ENCODE measurements at regions not wholly inside any gene's neighbourhood (a gene's known extent, or its start where the extent isn't known, plus 50 kb on each side); places are given as distances from the start of the nearest gene placed in this dataset.
A peak's percentile ranks its signal among the peaks of the same experiment; 100 is the strongest.

DNA sequence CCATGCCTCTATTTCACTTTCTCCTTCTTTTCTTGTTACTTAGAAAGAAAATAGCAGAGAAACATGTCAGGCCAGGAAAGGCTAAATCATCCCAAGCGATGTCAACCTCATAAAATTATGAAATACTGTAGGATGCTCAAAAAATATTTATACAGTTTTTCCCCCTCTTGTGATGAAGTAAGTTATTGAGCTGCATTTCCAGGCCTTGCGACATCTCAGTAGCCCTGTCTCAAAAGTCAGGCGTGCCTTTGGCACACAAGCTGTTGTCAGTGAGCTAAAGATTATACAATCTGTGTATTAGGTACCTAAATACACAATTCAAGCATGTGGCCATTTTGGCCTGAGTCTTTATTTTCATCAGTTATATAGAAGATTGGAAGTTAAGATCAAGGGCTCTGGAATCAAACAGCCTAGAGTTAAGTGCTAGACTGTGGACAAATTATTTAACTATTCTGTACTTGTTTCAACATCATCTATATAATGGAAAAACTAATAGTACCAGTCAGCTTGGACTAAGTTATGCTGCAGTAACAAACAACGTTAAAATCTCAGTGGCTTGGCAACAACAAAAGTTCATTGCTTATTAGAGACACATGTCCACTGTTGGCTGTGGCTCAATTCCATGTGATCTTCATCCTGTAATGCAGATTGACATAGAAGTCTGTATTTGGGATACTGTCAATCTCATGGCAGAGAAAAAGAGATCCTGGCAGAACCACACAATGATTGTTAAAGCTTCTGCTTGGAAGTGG lies 406.4 kb upstream of the PROK2 start:
- H3K36me3 ChIP-seq (ENCODE audit: control insufficient read depth in 2 of 2, insufficient read depth in 2 of 2, low read length in 1 of 2): no peaks in the 10 kb centered on the region
- no peak overlapping the region for H3K4me3 ChIP-seq (ENCODE audit: low read length in 2 of 2)
- WGBS: 97% methylated on average over 4 of the region's 4 CpGs
- H3K9me3 ChIP-seq (ENCODE audit: control insufficient read depth in 2 of 2, insufficient read depth in 1 of 2, low read length in 1 of 2): peaks cover 0 to 4% of the 10 kb centered on the region in 2 donors
- peaks cover 0 to 22% of the 10 kb centered on the region in 2 donors for H3K4me1 ChIP-seq (ENCODE audit: control insufficient read depth in 2 of 2, insufficient read depth in 2 of 2, low read length in 2 of 2)
- DNase-seq (ENCODE audit: low read depth in 6 of 9, low spot score in 9 of 9): no peak
- no peaks in the 10 kb centered on the region for H3K27me3 ChIP-seq (ENCODE audit: control insufficient read depth in 2 of 2, insufficient read depth in 1 of 2, low read length in 1 of 2)
- no peak overlapping the region for H3K27ac ChIP-seq (ENCODE audit: low read depth in 1 of 2, low read length in 1 of 2)

- Histone ChIP-seq H3K27ac (ENCODE audit: low read depth in 1 of 2, low read length in 1 of 2) (no peak overlapping the region), H3K36me3 (ENCODE audit: control insufficient read depth in 2 of 2, insufficient read depth in 2 of 2, low read length in 1 of 2) (no peaks in the 10 kb centered on the region), H3K4me1 (ENCODE audit: control insufficient read depth in 2 of 2, insufficient read depth in 2 of 2, low read length in 2 of 2) (peaks cover 3 to 26% of the 10 kb centered on the region in 2 donors), H3K27me3 (ENCODE audit: control insufficient read depth in 2 of 2, insufficient read depth in 1 of 2, low read length in 1 of 2) (no peaks in the 10 kb centered on the region), H3K4me3 (ENCODE audit: low read length in 2 of 2) (no peak overlapping the region), H3K9me3 (ENCODE audit: control insufficient read depth in 2 of 2, insufficient read depth in 1 of 2, low read length in 1 of 2) (peaks cover 0 to 4% of the 10 kb centered on the region in 2 donors)
- 95% methylated on average over 5 of the region's 5 CpGs for WGBS
- DNase-seq (ENCODE audit: low read depth in 6 of 9, low spot score in 9 of 9): no peak
Measured at GRCh38 chr3:72190050-72190449, 405.1 kb upstream of the PROK2 start.

GRCh38 chr3:72189339-72189738 lies 404.4 kb upstream of the PROK2 start:
- no peak for DNase-seq (ENCODE audit: low read depth in 6 of 9, low spot score in 9 of 9)
- peaks cover 3 to 26% of the 10 kb centered on the region in 2 donors for H3K4me1 ChIP-seq (ENCODE audit: control insufficient read depth in 2 of 2, insufficient read depth in 2 of 2, low read length in 2 of 2)
- no peaks in the 10 kb centered on the region for H3K27me3 ChIP-seq (ENCODE audit: control insufficient read depth in 2 of 2, insufficient read depth in 1 of 2, low read length in 1 of 2)
- no peaks in the 10 kb centered on the region for H3K36me3 ChIP-seq (ENCODE audit: control insufficient read depth in 2 of 2, insufficient read depth in 2 of 2, low read length in 1 of 2)
- H3K4me3 ChIP-seq (ENCODE audit: low read length in 2 of 2): no peak overlapping the region
- WGBS: 92% methylated on average over 3 of the region's 3 CpGs
- peaks cover 0 to 4% of the 10 kb centered on the region in 2 donors for H3K9me3 ChIP-seq (ENCODE audit: control insufficient read depth in 2 of 2, insufficient read depth in 1 of 2, low read length in 1 of 2)
- H3K27ac ChIP-seq (ENCODE audit: low read depth in 1 of 2, low read length in 1 of 2): no peak overlapping the region

- DNase-seq (ENCODE audit: low read depth in 6 of 9, low spot score in 9 of 9): peak in 2 of 9 donors; percentile 40 to 59
- H3K9me3 ChIP-seq (ENCODE audit: control insufficient read depth in 2 of 2, insufficient read depth in 1 of 2, low read length in 1 of 2): peaks cover 0 to 4% of the 10 kb centered on the region in 2 donors
- peak overlapping the region in 1 of 2 donors; percentile 41 for H3K27ac ChIP-seq (ENCODE audit: low read depth in 1 of 2, low read length in 1 of 2)
- no peaks in the 10 kb centered on the region for H3K27me3 ChIP-seq (ENCODE audit: control insufficient read depth in 2 of 2, insufficient read depth in 1 of 2, low read length in 1 of 2)
- H3K4me1 ChIP-seq (ENCODE audit: control insufficient read depth in 2 of 2, insufficient read depth in 2 of 2, low read length in 2 of 2): peaks cover 3 to 26% of the 10 kb centered on the region in 2 donors
- H3K36me3 ChIP-seq (ENCODE audit: control insufficient read depth in 2 of 2, insufficient read depth in 2 of 2, low read length in 1 of 2): no peaks in the 10 kb centered on the region
- 98% methylated on average over 2 of the region's 2 CpGs for WGBS
- no peak overlapping the region for H3K4me3 ChIP-seq (ENCODE audit: low read length in 2 of 2)
Measured at GRCh38 chr3:72188536-72188935, 403.6 kb upstream of the PROK2 start.

DNA sequence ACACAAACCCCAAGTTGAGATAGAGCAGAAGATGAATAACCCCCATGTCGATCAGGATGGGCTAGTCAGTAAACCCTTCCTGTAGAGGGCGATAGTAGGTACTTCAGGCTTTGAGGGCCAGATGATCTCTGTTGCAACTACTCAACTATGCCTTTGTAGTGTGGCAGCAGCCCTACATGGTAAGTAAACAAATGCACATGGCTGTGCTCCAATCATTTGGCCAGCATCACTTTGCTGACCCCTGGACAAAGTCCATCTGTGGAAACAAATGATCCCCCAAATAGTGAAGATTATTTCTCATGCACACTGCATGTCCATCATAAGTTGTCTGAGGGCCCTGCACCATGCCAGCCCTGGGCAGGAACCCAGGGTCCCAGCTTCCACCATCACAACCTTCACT lies 402.2 kb upstream of the PROK2 start:
- no peak overlapping the region for H3K4me3 ChIP-seq (ENCODE audit: low read length in 2 of 2)
- H3K27me3 ChIP-seq (ENCODE audit: control insufficient read depth in 2 of 2, insufficient read depth in 1 of 2, low read length in 1 of 2): no peaks in the 10 kb centered on the region
- peak in 2 of 9 donors; percentile 32 to 51 for DNase-seq (ENCODE audit: low read depth in 6 of 9, low spot score in 9 of 9)
- H3K9me3 ChIP-seq (ENCODE audit: control insufficient read depth in 2 of 2, insufficient read depth in 1 of 2, low read length in 1 of 2): peaks cover 0 to 3% of the 10 kb centered on the region in 2 donors
- 91% methylated on average over 2 of the region's 2 CpGs for WGBS
- no peak overlapping the region for H3K27ac ChIP-seq (ENCODE audit: low read depth in 1 of 2, low read length in 1 of 2)
- H3K36me3 ChIP-seq (ENCODE audit: control insufficient read depth in 2 of 2, insufficient read depth in 2 of 2, low read length in 1 of 2): no peaks in the 10 kb centered on the region
- H3K4me1 ChIP-seq (ENCODE audit: control insufficient read depth in 2 of 2, insufficient read depth in 2 of 2, low read length in 2 of 2): peaks cover 3 to 32% of the 10 kb centered on the region in 2 donors

DNA sequence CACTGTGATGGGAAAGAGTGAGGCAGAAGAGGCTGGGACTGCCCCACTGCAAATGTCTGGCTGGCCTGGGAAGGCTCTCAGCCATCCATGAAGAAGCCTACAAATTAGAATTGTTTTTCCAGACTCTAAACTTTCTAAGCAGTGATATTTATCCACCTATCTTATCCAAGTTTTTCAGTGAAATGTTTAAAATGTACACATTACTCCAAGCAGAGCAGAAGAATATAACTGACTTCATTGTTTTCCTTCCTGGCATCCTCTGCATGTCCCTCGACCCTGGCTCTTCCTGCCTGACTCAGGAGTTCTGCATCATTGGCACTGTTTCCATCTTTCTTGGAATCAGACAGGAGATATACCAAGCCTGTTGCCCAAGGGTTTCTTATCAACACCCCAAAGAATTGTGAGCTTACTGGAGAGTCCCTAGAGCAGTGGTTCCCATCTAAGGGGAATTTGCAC lies 401.5 kb upstream of the PROK2 start:
- whole genome bisulfite sequencing: 67% methylated on average over 1 of the region's 1 CpG
- DNase-seq (ENCODE audit: low read depth in 6 of 9, low spot score in 9 of 9): no peak

DNA sequence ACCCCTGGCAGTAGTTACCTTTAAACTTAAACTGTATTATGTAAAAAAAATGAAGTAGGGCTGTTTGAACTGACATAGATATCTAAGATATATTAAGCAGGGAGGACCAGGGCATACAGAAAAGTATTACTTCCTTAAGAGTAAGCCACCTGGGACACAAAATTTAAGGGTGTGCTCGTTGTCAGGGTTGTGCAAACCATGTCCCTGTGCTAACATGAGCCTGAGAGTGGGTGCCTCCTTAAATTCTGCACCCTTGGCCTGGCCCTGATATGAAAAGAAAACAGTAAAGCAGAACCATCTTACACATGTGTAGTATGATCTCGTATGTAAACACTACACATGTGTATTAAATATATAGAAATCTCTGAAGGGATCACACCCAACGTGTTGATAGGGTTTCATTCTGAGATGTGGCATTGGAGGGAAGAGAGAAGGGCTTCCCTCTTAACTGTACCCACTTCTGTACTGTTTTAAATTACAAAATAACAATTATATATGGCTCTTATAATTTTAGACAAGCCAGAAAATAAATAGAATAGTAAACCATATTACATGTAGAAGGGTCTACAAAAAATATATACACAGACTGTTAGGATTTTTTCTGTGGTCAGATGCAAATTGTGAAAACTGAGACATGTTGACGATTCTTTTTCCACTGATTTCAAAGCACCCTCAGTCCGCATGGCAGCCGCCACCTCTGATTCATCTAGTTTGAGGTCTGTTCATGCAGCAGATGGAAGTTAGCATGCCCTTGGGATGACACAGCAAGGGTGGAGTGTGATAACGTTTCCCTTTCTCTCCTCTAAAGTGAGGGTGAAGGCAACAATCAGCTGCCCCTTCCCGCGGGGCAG lies 400.8 kb upstream of the PROK2 start:
- H3K9me3 ChIP-seq (ENCODE audit: control insufficient read depth in 2 of 2, insufficient read depth in 1 of 2, low read length in 1 of 2): peaks cover 0 to 3% of the 10 kb centered on the region in 2 donors
- no peak overlapping the region for H3K27ac ChIP-seq (ENCODE audit: low read depth in 1 of 2, low read length in 1 of 2)
- H3K27me3 ChIP-seq (ENCODE audit: control insufficient read depth in 2 of 2, insufficient read depth in 1 of 2, low read length in 1 of 2): no peaks in the 10 kb centered on the region
- 37% methylated on average over 9 of the region's 9 CpGs for WGBS
- peaks cover 3 to 32% of the 10 kb centered on the region in 2 donors for H3K4me1 ChIP-seq (ENCODE audit: control insufficient read depth in 2 of 2, insufficient read depth in 2 of 2, low read length in 2 of 2)
- H3K4me3 ChIP-seq (ENCODE audit: low read length in 2 of 2): no peak overlapping the region
- H3K36me3 ChIP-seq (ENCODE audit: control insufficient read depth in 2 of 2, insufficient read depth in 2 of 2, low read length in 1 of 2): no peaks in the 10 kb centered on the region
- no peak for DNase-seq (ENCODE audit: low read depth in 6 of 9, low spot score in 9 of 9)

More for the DNA sequence above, 401.5 kb upstream of the PROK2 start:
- peaks cover 3 to 32% of the 10 kb centered on the region in 2 donors for H3K4me1 ChIP-seq (ENCODE audit: control insufficient read depth in 2 of 2, insufficient read depth in 2 of 2, low read length in 2 of 2)
- no peaks in the 10 kb centered on the region for H3K27me3 ChIP-seq (ENCODE audit: control insufficient read depth in 2 of 2, insufficient read depth in 1 of 2, low read length in 1 of 2)
- no peaks in the 10 kb centered on the region for H3K36me3 ChIP-seq (ENCODE audit: control insufficient read depth in 2 of 2, insufficient read depth in 2 of 2, low read length in 1 of 2)
- H3K27ac ChIP-seq (ENCODE audit: low read depth in 1 of 2, low read length in 1 of 2): no peak overlapping the region
- no peak overlapping the region for H3K4me3 ChIP-seq (ENCODE audit: low read length in 2 of 2)
- H3K9me3 ChIP-seq (ENCODE audit: control insufficient read depth in 2 of 2, insufficient read depth in 1 of 2, low read length in 1 of 2): peaks cover 0 to 3% of the 10 kb centered on the region in 2 donors

DNA sequence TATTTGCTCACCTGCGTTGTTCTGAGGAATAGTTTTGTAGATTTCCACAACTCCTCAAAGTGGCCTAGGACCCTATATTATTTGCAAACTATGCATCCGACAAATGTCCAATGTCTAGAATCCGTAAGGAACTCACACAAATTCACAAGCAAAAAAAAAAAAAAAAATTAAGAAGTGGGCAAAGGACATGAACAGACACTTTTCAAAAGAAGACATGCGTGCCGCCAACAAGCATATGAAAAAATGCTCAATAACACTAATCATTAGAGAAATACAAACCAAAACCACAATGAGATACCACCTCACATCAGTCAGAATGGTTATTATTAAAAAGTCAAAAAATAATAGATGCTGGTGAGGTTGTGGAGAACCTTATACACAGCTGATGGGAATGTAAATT lies 398.5 kb upstream of the PROK2 start:
- Histone ChIP-seq H3K27ac (ENCODE audit: low read depth in 1 of 2, low read length in 1 of 2) (no peak overlapping the region), H3K36me3 (ENCODE audit: control insufficient read depth in 2 of 2, insufficient read depth in 2 of 2, low read length in 1 of 2) (no peaks in the 10 kb centered on the region), H3K9me3 (ENCODE audit: control insufficient read depth in 2 of 2, insufficient read depth in 1 of 2, low read length in 1 of 2) (peaks cover 0 to 3% of the 10 kb centered on the region in 2 donors), H3K27me3 (ENCODE audit: control insufficient read depth in 2 of 2, insufficient read depth in 1 of 2, low read length in 1 of 2) (no peaks in the 10 kb centered on the region), H3K4me1 (ENCODE audit: control insufficient read depth in 2 of 2, insufficient read depth in 2 of 2, low read length in 2 of 2) (peaks cover 9 to 34% of the 10 kb centered on the region in 2 donors), H3K4me3 (ENCODE audit: low read length in 2 of 2) (no peak overlapping the region)
- no peak for DNase-seq (ENCODE audit: low read depth in 6 of 9, low spot score in 9 of 9)
- WGBS: 87% methylated on average over 5 of the region's 5 CpGs

GRCh38 chr3:72182206-72182605 lies 397.3 kb upstream of the PROK2 start:
- no peaks in the 10 kb centered on the region for H3K27me3 ChIP-seq (ENCODE audit: control insufficient read depth in 2 of 2, insufficient read depth in 1 of 2, low read length in 1 of 2)
- no peaks in the 10 kb centered on the region for H3K36me3 ChIP-seq (ENCODE audit: control insufficient read depth in 2 of 2, insufficient read depth in 2 of 2, low read length in 1 of 2)
- peaks cover 21 to 38% of the 10 kb centered on the region in 2 donors for H3K4me1 ChIP-seq (ENCODE audit: control insufficient read depth in 2 of 2, insufficient read depth in 2 of 2, low read length in 2 of 2)
- H3K4me3 ChIP-seq (ENCODE audit: low read length in 2 of 2): no peak overlapping the region
- no peak for DNase-seq (ENCODE audit: low read depth in 6 of 9, low spot score in 9 of 9)
- H3K9me3 ChIP-seq (ENCODE audit: control insufficient read depth in 2 of 2, insufficient read depth in 1 of 2, low read length in 1 of 2): peaks cover 0 to 5% of the 10 kb centered on the region in 2 donors
- H3K27ac ChIP-seq (ENCODE audit: low read depth in 1 of 2, low read length in 1 of 2): no peak overlapping the region

Measured in thymus (tissue), 11 donors.